ENCODE measurements at regions not wholly inside any gene's neighbourhood (a gene's known extent, or its start where the extent isn't known, plus 50 kb on each side); places are given as distances from the start of the nearest gene placed in this dataset.

DNA sequence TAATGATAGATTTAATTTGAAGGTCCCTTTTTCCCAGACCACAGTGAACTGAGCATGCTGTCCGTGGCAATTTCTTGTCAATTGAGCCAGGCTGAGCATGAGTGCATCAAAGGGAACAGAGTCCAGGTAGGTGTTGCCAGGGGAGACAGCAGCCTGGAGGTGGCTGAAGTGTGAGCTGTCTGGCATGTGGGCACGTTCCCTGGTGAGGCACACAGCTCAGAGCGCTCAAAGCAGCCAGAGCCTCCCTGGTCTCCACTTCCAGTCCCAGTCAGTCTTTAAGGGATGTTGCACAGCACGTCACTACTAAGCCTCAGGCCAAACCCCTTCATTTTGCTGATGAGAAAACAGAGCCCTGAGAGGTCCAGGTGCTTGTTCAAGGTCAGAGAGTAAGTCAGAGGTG, 251.4 kb downstream of the MATN1 start:
- no peaks in the 10 kb centered on the region for H3K36me3 ChIP-seq (ENCODE audit: insufficient read depth, low read length)
- H2AFZ ChIP-seq (ENCODE audit: low read length, unreplicated experiment) = no peak overlapping the region
- no peak overlapping the region for H3K4me3 ChIP-seq (ENCODE audit: low read depth, low read length)
- no peaks in the 10 kb centered on the region for H3K27me3 ChIP-seq (ENCODE audit: insufficient read depth, low read length)
- H3K27ac ChIP-seq (ENCODE audit: low read depth, low read length) = no peak overlapping the region
- H3K79me2 ChIP-seq (ENCODE audit: control insufficient read depth, insufficient read depth, low read length, unreplicated experiment) = no peaks in the 10 kb centered on the region
- H3K4me1 ChIP-seq (ENCODE audit: control insufficient read depth, insufficient read depth, low read length, unreplicated experiment) = no peaks in the 10 kb centered on the region

DNA sequence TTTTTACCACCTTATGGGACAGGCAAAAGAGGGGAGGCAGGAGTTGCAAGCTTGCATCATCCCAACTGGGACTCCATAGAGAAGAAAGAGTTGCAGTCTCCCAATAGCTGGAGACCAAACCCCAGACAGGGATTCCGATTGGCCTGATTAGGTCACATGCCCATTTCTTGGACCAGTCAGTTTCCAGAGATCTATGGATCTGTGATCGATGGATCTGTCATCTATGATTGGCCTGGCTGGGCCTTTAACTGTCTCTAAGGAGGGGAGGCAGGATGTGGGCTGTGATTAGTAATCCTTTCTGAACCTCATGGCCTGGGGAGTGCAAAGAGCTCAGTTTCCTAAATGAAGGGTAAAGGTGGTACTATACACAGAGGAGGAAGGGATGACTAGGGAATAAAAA, 252.1 kb downstream of the MATN1 start:
- no peaks in the 10 kb centered on the region for H3K27me3 ChIP-seq (ENCODE audit: insufficient read depth, low read length)
- H3K4me1 ChIP-seq (ENCODE audit: control insufficient read depth, insufficient read depth, low read length, unreplicated experiment) = no peaks in the 10 kb centered on the region
- H2AFZ ChIP-seq (ENCODE audit: low read length, unreplicated experiment) = no peak overlapping the region
- no peaks in the 10 kb centered on the region for H3K36me3 ChIP-seq (ENCODE audit: insufficient read depth, low read length)
- H3K27ac ChIP-seq (ENCODE audit: low read depth, low read length) = no peak overlapping the region
- H3K4me3 ChIP-seq (ENCODE audit: low read depth, low read length) = no peak overlapping the region
- no peaks in the 10 kb centered on the region for H3K79me2 ChIP-seq (ENCODE audit: control insufficient read depth, insufficient read depth, low read length, unreplicated experiment)

DNA sequence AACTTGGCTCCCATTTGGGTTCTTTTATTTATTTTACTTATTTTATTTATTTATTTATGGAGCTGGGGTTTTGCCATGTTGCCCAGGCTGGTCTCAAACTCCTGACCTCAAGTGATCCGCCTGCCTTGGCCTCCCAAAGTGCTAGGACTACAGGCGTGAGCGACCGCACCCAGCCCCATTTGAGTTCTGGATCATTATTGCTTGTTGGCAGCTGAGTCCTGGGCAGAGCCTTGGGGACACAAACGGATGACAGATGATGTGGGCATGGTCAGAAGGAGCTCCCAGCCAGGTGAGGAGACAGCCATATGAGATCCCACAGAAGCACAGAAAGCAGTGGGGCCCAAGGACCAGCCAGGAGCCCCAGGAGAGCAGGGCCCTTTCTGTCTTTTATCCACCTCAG, 254.0 kb downstream of the MATN1 start:
- H3K27ac ChIP-seq (ENCODE audit: low read depth, low read length) = no peak overlapping the region
- no peaks in the 10 kb centered on the region for H3K79me2 ChIP-seq (ENCODE audit: control insufficient read depth, insufficient read depth, low read length, unreplicated experiment)
- H3K27me3 ChIP-seq (ENCODE audit: insufficient read depth, low read length) = no peaks in the 10 kb centered on the region
- H3K4me3 ChIP-seq (ENCODE audit: low read depth, low read length) = no peak overlapping the region
- no peaks in the 10 kb centered on the region for H3K4me1 ChIP-seq (ENCODE audit: control insufficient read depth, insufficient read depth, low read length, unreplicated experiment)
- H2AFZ ChIP-seq (ENCODE audit: low read length, unreplicated experiment) = no peak overlapping the region
- no peaks in the 10 kb centered on the region for H3K36me3 ChIP-seq (ENCODE audit: insufficient read depth, low read length)

DNA sequence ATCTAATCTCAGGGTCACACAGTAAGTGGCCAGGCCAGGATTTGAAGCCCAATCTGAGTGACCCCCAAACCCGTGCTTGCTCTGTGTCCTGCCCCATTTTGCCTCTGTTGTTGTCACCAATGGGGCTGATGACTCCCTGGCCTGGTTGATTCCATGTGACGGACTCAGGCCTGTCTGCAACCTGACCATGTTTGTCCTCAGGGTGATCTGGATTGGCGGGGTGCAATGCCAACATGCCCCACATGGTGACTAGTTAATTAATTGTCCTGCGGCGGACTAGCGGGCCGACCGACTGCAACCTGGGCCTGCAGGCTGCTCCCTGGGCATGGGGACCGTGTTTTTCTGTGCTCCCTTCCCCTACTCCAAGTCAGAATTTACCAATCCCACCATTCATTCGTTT, 256.3 kb downstream of the MATN1 start:
- Histone ChIP-seq H3K36me3 (ENCODE audit: insufficient read depth, low read length) (no peaks in the 10 kb centered on the region), H2AFZ (ENCODE audit: low read length, unreplicated experiment) (no peak overlapping the region), H3K4me3 (ENCODE audit: low read depth, low read length) (no peak overlapping the region), H3K79me2 (ENCODE audit: control insufficient read depth, insufficient read depth, low read length, unreplicated experiment) (no peaks in the 10 kb centered on the region), H3K27me3 (ENCODE audit: insufficient read depth, low read length) (no peaks in the 10 kb centered on the region), H3K4me1 (ENCODE audit: control insufficient read depth, insufficient read depth, low read length, unreplicated experiment) (no peaks in the 10 kb centered on the region), H3K27ac (ENCODE audit: low read depth, low read length) (no peak overlapping the region)

DNA sequence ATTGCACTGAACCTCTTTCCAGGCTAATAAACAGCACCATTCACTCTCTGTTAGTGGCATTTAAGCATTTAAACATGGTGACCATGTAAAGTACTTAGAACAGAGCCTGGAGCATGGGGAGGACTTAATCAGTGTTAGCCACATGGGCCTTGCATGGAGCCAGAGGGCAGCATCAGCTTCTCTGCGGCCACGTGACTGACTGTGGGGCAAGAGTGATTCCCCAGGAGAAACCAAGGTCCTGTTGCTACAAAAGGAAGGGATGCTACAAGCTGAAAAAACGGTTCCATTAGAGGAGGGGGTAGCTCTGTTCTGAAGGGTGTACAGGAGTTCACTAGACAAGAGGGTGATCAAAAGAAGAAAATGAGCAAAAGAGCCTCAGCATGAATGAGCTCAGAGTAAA, 256.8 kb downstream of the MATN1 start:
- Histone ChIP-seq H3K36me3 (ENCODE audit: insufficient read depth, low read length) (no peaks in the 10 kb centered on the region), H3K4me3 (ENCODE audit: low read depth, low read length) (no peak overlapping the region), H3K27me3 (ENCODE audit: insufficient read depth, low read length) (no peaks in the 10 kb centered on the region), H3K27ac (ENCODE audit: low read depth, low read length) (no peak overlapping the region), H3K79me2 (ENCODE audit: control insufficient read depth, insufficient read depth, low read length, unreplicated experiment) (no peaks in the 10 kb centered on the region), H2AFZ (ENCODE audit: low read length, unreplicated experiment) (no peak overlapping the region), H3K4me1 (ENCODE audit: control insufficient read depth, insufficient read depth, low read length, unreplicated experiment) (no peaks in the 10 kb centered on the region)

DNA sequence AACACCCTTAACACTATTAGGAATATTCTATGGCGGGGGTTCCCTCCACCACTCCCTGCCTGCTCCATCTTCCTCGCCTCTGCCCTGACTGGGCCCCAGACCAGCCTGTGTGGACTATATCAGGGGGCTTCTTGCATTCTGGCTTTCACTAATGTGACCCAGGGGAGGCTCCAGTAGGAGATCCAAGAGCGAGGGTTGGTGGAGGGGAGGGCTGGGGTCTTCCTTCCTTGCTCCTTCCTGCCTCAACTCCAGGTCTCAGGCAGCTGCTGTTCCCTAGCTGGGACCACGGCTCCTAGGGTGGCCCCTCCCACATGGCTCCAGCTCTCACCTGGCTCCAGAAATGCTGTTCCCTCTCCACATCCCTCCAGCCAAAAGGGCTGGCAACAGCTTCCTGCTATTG, 257.4 kb downstream of the MATN1 start:
- H3K4me1 ChIP-seq (ENCODE audit: control insufficient read depth, insufficient read depth, low read length, unreplicated experiment) = no peaks in the 10 kb centered on the region
- H3K4me3 ChIP-seq (ENCODE audit: low read depth, low read length) = no peak overlapping the region
- H3K36me3 ChIP-seq (ENCODE audit: insufficient read depth, low read length) = no peaks in the 10 kb centered on the region
- no peaks in the 10 kb centered on the region for H3K79me2 ChIP-seq (ENCODE audit: control insufficient read depth, insufficient read depth, low read length, unreplicated experiment)
- no peak overlapping the region for H3K27ac ChIP-seq (ENCODE audit: low read depth, low read length)
- no peak overlapping the region for H2AFZ ChIP-seq (ENCODE audit: low read length, unreplicated experiment)
- no peaks in the 10 kb centered on the region for H3K27me3 ChIP-seq (ENCODE audit: insufficient read depth, low read length)

DNA sequence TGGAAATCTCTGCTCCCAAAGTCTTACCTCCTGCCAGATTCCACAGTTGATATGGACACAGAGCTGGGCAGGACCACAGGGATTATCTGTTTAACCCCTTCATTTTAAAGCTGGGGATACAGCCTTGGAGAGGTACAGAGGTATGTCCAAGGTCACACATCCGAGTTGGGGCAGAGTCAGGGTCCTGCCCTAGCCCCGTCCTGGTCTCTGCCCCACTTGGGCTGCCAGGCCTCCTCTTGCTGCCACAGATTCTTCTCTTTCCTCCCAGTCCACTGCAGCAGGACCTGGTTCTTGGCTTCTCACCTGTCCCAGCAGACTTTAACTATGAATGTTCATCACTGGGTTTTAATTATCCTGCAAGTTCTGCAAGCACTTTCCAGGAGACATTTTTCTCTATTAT, 258.3 kb downstream of the MATN1 start:
- Histone ChIP-seq H3K79me2 (ENCODE audit: control insufficient read depth, insufficient read depth, low read length, unreplicated experiment) (no peaks in the 10 kb centered on the region), H3K4me1 (ENCODE audit: control insufficient read depth, insufficient read depth, low read length, unreplicated experiment) (no peaks in the 10 kb centered on the region), H3K27me3 (ENCODE audit: insufficient read depth, low read length) (no peaks in the 10 kb centered on the region), H3K36me3 (ENCODE audit: insufficient read depth, low read length) (no peaks in the 10 kb centered on the region), H2AFZ (ENCODE audit: low read length, unreplicated experiment) (no peak overlapping the region), H3K27ac (ENCODE audit: low read depth, low read length) (no peak overlapping the region), H3K4me3 (ENCODE audit: low read depth, low read length) (no peak overlapping the region)

DNA sequence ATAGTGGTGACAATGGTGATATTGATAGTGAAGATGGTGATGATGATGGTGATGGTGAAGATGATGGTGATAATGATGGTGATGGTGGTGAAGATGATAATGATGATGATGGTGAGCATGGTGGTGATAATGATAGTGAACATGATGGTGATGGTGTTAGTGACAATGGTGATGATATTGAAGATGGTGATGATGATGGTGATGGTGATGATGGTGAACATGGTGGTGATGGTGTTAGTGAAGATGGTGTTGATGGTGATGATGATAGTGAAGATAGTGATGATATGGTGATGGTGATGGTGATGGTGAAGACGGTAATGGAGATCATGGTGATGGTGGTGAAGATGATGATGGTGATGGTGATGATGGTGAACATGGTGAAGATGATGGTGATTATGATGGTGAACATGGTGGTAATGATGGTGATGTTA, 259.2 kb downstream of the MATN1 start:
- Histone ChIP-seq H3K4me3 (ENCODE audit: low read depth, low read length) (no peak overlapping the region), H3K27ac (ENCODE audit: low read depth, low read length) (no peak overlapping the region)

DNA sequence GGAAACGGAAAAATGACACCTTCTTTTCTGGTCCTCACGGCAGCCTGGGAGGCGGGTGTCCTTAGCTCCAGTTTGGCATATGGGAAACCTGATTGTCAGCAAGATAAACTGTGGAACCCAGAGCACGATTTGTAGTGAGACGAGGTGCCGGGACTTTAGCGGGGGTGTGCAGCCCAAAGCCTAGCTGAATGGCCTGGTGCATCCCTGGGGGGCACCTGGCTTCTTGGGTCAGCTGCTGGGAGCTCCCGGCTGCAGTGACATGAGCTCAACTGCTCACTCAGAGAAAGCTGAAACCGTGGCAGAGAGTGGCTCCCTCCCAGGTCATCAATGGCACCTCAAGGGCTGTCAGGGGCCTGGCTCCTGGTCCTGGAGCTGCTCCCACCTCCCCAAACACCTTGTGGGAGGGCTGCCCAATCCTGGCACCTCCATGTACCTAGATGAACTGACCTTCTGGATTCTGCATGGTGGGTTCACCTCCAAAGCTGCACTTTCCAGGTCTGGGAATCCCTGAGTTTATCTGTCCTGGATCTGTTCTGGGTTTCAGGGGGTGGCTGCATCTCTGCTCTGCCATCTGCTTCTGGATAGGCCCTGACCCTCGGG, 260.5 kb downstream of the MATN1 start:
- Histone ChIP-seq H3K27ac (ENCODE audit: low read depth, low read length) (no peak overlapping the region), H3K79me2 (ENCODE audit: control insufficient read depth, insufficient read depth, low read length, unreplicated experiment) (no peaks in the 10 kb centered on the region), H3K4me3 (ENCODE audit: low read depth, low read length) (no peak overlapping the region), H3K36me3 (ENCODE audit: insufficient read depth, low read length) (no peaks in the 10 kb centered on the region), H2AFZ (ENCODE audit: low read length, unreplicated experiment) (no peak overlapping the region), H3K27me3 (ENCODE audit: insufficient read depth, low read length) (no peaks in the 10 kb centered on the region), H3K4me1 (ENCODE audit: control insufficient read depth, insufficient read depth, low read length, unreplicated experiment) (no peaks in the 10 kb centered on the region)

More for the DNA sequence above, 259.2 kb downstream of the MATN1 start:
- Histone ChIP-seq H3K27me3 (ENCODE audit: insufficient read depth, low read length) (no peaks in the 10 kb centered on the region), H3K4me1 (ENCODE audit: control insufficient read depth, insufficient read depth, low read length, unreplicated experiment) (no peaks in the 10 kb centered on the region), H2AFZ (ENCODE audit: low read length, unreplicated experiment) (no peak overlapping the region), H3K36me3 (ENCODE audit: insufficient read depth, low read length) (no peaks in the 10 kb centered on the region), H3K79me2 (ENCODE audit: control insufficient read depth, insufficient read depth, low read length, unreplicated experiment) (no peaks in the 10 kb centered on the region)

DNA sequence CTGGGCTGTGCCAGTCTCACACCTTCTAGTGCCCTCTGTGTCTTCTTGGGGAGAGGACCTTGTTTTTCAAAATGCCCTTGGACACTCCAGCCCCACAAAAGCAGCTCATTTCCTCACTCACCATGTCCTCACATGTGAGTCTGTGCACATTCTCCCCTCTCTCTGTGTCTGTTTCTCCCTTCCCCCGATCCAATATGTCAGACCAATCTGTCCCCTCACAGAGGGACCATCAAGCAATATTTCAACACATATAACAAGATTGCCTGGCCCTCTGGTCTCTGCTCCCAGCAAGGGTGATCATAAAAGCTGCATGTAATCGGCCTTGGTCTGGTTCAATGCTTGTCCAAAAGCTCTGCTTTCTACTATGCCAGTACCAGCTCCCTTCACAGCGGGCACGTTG, 261.2 kb downstream of the MATN1 start:
- no peaks in the 10 kb centered on the region for H3K4me1 ChIP-seq (ENCODE audit: control insufficient read depth, insufficient read depth, low read length, unreplicated experiment)
- H3K27ac ChIP-seq (ENCODE audit: low read depth, low read length) = no peak overlapping the region
- no peak overlapping the region for H3K4me3 ChIP-seq (ENCODE audit: low read depth, low read length)
- H3K27me3 ChIP-seq (ENCODE audit: insufficient read depth, low read length) = no peaks in the 10 kb centered on the region
- no peaks in the 10 kb centered on the region for H3K36me3 ChIP-seq (ENCODE audit: insufficient read depth, low read length)
- H2AFZ ChIP-seq (ENCODE audit: low read length, unreplicated experiment) = no peak overlapping the region
- no peaks in the 10 kb centered on the region for H3K79me2 ChIP-seq (ENCODE audit: control insufficient read depth, insufficient read depth, low read length, unreplicated experiment)

DNA sequence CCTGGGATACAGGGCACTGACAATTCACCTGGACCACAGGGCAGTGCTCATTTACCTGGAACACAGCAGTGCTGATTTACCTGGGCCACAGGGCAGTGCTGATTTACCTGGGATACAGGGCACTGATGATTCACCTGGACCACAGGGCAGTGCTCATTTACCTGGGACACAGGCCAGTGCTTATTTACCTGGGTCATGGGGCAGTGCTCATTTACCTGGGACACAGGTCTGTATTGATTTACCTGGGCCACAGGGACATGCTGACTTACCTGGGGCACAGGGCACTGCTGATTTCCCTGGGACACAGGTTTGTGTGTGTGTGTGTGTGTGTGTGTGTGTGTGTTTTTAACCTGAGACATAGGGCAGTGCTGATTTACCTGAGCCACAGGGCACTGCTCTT, 261.7 kb downstream of the MATN1 start:
- no peaks in the 10 kb centered on the region for H3K27me3 ChIP-seq (ENCODE audit: insufficient read depth, low read length)
- H3K4me1 ChIP-seq (ENCODE audit: control insufficient read depth, insufficient read depth, low read length, unreplicated experiment) = no peaks in the 10 kb centered on the region
- H3K36me3 ChIP-seq (ENCODE audit: insufficient read depth, low read length) = no peaks in the 10 kb centered on the region
- no peak overlapping the region for H3K4me3 ChIP-seq (ENCODE audit: low read depth, low read length)
- no peak overlapping the region for H3K27ac ChIP-seq (ENCODE audit: low read depth, low read length)
- H3K79me2 ChIP-seq (ENCODE audit: control insufficient read depth, insufficient read depth, low read length, unreplicated experiment) = no peaks in the 10 kb centered on the region
- no peak overlapping the region for H2AFZ ChIP-seq (ENCODE audit: low read length, unreplicated experiment)

All from ACC112 (cell line).